Erythroblast (primary cell): ENCODE measurements at regions not wholly inside any gene's neighbourhood (a gene's known extent, or its start where the extent isn't known, plus 50 kb on each side); places are given as distances from the start of the nearest gene placed in this dataset.

Experiments
- DNase-seq, 2 experiments: peaks; one replicate each; lab custom pipeline; 2025; lab: John Stamatoyannopoulos, UW
- GATA1 ChIP-seq: IDR thresholded peaks from 2 replicates; pipeline ENCODE4 v1.6.1; 2011; ENCODE audit warnings: low read depth, mild to moderate bottlenecking, control low read depth, low read length, moderate library complexity
- POLR2A ChIP-seq: IDR thresholded peaks from 2 replicates; pipeline ENCODE4 v1.6.1; 2011; ENCODE audit warnings: mild to moderate bottlenecking, low read length

DNA sequence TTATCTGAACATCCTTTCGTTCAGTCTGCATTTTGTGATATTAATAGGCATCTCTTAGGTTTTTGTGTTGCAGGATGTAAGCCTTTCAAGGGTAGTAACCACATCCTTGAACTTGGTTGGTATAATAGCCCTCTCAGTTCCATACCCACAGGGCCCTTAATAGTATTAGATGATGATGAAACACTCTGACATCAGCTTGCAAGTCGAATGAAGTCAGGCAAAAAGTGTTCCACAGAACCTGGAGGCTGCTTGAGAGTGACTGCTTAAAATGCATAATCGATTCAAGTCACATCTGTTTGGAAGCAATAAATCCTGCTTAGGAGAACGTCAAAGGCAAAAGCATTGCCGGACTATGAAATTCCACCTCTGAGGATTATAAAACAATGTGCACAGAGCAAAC lies 415.6 kb upstream of the KAZN start:
- DNase-seq, result peak in 1 of 2 experiments; percentile 1
- TF ChIP-seq GATA1 (no peak), POLR2A (no peak)

DNA sequence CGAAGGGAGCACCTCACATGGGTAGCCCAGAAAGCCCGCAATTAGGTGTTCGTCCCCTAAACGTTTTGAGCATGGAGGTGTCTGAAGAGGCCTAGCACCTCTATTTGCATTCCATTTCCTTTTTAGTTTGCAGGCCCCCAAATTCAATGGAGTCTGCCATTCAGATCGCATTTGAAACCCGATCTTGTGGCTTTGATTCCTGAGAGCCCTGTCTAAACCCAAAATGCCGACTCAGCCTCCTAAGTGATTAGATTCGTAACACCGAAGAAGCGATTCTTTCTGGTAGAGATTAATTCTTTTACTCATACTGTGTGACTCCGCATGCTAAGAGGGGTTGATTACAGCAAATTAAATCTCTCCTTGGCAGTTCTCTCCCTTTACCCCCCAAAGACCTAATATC lies 415.2 kb upstream of the KAZN start:
- DNase-seq, result no peak
- TF ChIP-seq GATA1 (no peak), POLR2A (no peak)

DNA sequence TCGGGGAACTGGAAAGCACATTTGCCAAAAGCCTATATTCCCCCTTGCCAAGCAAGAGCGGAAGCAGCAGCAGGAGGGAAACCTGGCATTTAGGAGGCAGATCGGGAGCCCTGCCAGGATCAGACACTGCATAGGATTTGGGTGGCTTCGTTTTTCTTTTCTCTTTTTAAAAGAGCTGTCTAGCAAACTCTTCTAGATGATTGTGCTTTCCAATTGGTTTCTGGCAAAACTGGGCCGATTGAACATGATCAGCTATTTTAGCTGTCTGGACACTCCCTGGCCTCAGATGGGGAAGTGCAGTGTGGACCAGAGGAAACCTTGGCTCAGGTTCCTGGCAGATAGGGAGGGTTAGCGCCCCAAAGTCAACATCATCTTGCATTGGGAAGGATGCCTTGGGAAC lies 414.0 kb upstream of the KAZN start:
- DNase-seq, result no peak
- no peak for TF ChIP-seq POLR2A
- TF ChIP-seq GATA1, result no peak

DNA sequence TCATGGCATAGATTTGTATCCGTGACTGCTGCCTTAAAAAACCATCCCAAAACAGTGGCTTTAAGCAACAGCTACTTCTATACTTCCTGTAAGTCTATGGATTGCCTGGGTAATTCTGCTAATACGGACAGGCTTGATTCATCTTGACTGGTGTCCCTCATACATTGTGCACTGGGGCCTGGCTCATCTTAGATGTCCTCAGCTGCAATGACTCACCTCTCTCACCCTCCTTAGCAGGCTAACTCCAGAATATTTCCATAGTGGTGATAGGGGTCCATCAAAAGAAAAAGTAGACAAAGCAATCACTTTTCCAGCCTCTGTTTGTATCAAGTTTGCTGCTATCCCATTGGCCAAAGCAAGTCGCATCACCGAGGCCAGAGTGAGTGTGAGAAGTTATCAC lies 409.1 kb upstream of the KAZN start:
- no peak for TF ChIP-seq POLR2A
- no peak for TF ChIP-seq GATA1
- no peak for DNase-seq

DNA sequence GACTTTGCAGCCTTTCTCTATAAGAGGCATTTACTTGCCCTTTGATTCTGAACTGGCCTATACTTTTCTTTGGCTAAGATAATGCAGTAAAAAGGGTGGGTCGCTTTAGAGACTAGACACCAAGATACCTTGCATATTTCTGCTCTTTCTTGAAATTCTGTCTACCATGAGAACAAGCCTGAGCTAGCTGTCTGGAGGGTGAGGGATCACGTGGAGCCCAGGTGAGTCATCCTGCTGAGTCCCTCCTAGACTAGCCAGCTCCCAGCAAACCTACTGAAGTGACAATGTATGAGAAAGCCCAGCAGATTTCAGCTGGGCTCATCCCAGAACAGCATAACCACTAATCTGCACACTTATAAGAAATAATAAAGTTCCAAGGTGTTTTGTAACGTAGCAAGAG lies 408.0 kb upstream of the KAZN start:
- DNase-seq, result no peak

DNA sequence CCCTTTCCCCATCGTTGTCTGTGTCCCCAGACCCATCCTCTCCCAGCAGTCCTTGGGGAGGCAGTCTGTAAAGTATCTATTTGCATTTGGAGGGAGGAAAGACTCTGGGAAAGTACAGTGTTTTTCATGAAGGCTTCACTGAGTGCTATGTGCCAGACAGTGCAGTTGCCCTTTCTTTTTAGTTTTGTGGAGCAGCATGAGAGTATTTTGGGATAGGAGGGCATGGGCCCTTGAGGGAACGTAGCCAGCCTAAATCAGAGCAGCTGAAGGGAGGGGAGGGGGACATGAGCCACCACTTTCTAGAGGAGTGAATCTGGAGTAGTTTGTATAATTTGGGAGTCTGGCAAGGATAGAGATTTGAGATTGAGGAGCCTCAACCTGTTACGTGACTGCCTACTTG lies 404.0 kb upstream of the KAZN start:
- DNase-seq, result no peak
- TF ChIP-seq POLR2A, result no peak
- no peak for TF ChIP-seq GATA1

More for the DNA sequence above, 408.0 kb upstream of the KAZN start:
- TF ChIP-seq POLR2A (no peak), GATA1 (no peak)

DNA sequence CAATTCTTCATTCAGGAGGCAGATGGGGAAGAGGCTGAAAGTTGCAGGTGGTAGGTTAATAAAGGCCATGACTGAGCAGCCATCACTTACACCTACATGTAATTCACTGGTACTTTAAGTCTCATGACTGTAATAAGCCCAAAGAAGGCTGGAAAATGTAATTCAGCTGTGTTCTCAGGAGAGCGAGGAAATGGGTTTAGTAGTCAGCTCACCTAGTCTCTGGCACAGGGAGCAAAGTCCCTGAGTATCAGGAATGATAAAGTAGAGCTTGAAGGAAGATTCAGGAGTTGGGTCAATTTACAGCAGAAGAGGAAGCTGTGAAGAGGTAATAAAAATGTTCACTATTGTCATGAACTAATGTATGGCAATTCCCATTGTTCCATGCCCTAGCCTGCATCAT lies 393.4 kb upstream of the KAZN start:
- TF ChIP-seq POLR2A, result no peak
- no peak for TF ChIP-seq GATA1
- DNase-seq, result no peak

DNA sequence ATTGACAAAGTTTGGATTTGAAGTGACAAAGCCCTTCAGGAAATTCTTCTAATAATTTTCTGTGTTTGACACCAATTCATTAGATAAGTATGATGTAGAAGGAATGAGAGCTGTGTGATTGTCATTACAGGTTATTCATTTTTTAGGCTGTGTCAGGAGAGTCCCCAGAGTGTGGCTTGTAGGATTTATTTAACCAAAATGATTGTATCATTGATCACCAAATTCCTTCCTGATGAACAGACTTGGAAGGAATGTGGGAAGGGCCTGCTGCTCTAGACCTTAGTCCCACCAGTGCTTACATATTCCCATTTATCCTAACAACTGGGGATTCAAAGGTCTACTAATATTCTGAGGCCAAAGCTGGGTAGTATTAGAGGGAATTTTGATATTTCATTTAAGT lies 383.3 kb upstream of the KAZN start:
- TF ChIP-seq GATA1 (no peak), POLR2A (no peak)
- DNase-seq, result no peak

DNA sequence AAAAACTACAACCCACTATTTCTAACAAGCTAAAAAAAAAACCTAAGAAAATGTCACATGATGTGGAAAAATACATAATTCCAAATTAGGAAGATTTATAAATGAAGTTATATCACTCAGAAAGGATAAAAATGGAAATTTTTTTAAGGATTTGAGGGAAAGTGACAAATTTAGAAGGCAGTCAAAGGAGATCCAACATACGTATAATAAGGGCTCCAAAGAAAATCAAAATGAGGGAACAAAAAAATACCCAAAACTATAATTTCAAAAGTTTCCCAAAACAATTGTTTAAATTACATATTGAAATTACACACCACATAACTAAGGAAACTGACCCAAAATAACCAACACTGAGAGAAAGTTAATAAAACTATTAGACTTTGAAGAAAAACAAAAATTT lies 381.1 kb upstream of the KAZN start:
- DNase-seq, result no peak
- TF ChIP-seq POLR2A, result no peak
- no peak for TF ChIP-seq GATA1

DNA sequence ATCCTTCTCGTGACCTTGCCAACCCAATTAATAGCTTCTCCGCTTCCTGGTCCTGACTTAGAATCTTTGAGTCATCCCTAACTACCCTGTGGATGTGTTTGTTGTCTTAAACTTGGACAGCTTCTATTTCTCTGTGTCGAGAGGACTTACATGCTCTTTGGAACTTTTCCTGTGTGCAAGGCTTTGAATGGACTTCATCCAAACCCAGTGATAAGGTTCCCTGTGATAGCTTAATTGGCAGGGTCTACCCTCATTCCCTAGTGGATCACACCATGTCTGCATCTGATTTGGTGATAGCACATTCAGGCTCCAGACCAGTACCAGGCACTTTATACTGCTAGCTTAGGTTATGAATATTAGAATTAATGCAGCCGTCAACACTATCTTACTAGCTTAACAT lies 378.2 kb upstream of the KAZN start:
- DNase-seq, result no peak
- TF ChIP-seq GATA1 (no peak), POLR2A (no peak)

DNA sequence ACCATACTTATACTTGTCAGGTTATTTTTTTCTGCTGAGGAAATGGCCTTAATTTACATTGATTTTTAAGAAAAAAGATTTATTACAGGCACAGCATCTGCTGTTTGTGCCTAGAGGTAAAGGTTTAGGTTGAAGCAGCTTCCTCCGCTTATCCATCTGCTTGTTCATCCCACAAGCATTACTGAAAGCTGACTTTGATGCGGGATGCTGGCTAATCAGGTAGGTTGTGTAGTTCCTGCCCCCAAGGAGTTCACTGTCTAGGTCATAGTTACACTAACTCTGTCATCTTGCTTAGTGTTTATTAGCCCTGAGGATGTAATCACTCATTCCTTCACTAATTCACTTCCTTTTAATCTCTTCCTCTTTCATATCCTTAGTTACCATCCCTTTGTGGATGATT lies 377.7 kb upstream of the KAZN start:
- DNase-seq, result no peak
- TF ChIP-seq POLR2A (no peak), GATA1 (no peak)

DNA sequence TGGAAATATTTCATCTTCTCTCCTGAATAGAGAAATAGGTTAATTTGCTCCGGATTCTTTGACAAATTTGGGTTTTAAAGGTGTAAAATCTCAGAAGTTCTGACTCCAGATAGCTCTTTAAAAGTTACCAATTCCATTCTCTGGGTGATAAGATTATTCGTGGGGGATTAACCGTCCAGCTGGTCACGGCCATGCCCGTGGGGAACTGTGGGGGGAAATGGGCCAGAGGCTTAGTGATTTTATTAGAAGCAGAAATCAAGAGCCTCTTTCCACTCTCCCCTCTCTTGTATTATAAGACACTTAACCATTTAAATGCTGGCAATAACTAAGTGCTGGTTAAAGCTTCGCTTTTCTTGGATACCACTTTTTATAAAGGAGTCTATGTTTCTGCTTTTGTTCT lies 376.4 kb upstream of the KAZN start:
- DNase-seq, result no peak
- TF ChIP-seq POLR2A (no peak), GATA1 (no peak)

DNA sequence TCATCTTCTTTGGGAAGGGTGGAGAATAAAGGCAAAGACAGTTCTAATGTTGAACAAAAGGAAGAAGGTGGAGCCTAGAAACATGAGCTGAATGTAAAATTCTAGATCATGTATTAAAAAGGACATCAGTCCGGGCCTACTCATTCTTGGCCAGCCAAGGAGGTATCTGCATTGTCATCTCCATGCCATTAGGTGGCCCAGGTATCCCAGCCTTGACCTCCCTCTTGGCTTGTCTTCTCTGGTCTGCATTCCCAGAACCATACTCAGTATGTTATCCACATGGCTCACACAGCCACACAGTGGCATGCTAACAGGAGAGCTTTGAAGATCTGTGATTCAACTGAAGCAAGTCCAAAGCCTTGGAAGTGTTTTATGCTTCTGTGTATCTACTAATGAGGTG lies 369.8 kb upstream of the KAZN start:
- TF ChIP-seq POLR2A (no peak), GATA1 (no peak)
- no peak for DNase-seq

DNA sequence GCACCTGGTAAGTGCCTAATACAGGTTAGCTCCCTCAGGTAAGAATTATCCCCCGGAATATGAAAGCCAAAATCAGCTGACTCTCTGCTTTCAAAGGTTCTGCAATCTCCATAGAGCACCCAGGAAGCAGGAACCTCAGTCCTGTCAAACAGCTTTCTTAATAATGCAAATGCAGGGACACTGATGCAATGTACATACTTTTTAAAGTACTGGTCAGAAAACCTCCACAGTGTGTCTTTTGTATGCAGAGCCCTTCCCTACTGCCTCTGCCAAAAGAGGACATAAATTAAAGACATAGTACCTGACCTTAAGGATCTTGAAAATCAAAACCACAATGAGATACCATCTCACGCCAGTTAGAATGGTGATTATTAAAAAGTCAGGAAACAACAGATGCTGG lies 365.0 kb upstream of the KAZN start:
- TF ChIP-seq GATA1 (no peak), POLR2A (no peak)
- DNase-seq, result no peak

DNA sequence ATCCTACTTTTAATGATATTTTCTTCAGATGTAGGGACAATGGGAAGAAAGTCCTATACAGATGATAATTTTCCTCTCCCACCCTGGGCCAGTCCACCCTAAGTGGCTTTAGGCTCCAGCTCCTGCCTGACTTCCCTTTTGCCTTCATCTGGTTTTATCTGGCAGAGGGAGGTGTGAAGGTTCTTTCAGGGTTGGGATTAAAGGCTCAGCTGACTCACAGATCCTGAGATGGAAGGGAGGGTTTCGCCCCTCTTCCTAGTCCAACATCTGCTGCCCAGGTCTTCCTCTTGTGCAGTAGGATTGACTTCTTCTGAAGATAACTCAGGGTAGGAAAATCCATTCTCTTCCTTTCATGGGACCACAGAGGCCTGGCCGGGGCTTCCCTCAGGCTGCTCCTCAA lies 362.4 kb upstream of the KAZN start:
- no peak for DNase-seq
- TF ChIP-seq POLR2A, result no peak
- TF ChIP-seq GATA1, result no peak

DNA sequence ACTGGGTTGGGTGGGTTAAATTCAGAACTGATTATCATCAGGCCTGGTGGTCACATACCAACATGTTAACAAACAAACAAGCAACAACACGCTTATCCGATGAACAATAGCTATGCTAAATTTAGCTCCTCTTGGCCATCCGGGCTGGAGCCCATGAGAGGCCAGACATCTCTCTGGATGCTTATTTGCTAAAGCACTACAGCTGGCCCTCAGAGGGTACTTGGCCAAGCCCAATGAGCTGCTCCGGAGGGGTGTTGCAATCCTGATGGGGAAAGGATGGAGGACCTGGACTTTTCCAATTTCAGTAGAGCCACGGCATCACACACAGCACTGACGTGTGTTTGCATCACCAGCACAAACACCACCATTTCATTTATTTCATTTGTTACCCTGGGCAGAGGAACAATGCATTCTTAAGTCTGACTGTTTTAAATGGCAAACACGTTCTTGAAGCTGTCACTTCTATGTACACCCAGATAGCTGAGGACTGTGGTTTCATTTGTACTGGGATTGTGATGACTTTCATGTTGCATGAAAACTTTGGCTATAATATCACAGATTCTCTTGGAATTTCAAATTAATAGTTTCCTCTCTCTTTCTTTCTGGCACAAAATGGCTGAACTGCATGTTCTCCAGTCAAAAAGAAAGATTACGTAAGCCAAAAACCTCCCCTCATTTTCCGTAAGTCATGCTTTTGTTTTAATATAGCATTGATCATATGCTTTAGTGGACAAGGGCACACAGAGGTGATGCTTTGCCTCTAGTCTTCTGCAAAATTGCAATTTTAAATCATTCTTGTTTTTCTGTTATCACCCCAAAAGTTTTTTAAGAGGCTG lies 359.8 kb upstream of the KAZN start:
- no peak for DNase-seq
- TF ChIP-seq POLR2A, result no peak
